ENCODE measurements at regions not wholly inside any gene's neighbourhood (a gene's known extent, or its start where the extent isn't known, plus 50 kb on each side); places are given as distances from the start of the nearest gene placed in this dataset.
A peak's percentile ranks its signal among the peaks of the same experiment; 100 is the strongest.

DNA sequence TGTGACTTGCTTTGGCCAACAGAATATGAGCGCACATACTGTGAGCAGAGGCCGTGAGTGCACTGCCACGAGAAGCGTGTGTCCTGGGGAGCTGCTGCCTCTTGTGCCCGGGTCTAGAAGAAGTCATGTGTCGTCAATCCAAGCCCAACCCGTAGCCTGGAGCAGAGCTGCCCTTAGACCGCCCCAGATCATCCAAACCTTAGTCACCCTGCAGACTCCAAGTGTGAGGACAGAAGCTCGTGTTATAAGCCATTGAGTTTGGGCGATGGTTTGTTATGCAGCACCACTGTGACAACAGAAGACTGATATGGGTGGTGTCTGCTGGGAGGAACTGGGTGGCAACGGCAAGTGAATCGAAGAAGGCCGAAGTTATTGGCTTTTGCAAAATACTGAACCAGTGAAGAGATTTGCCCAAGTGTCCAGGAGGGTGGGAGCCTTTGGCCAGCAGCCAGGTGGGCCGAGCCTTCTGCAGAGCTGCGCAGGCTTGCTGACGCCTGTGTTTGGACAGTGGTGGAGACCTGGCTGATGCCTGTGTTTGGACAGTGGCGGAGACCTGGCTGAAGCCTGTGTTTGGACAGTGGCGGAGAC, 101.3 kb upstream of the SULF2 start (continued):
- TF ChIP-seq ZSCAN30 (CRISPR knock-in tag; IDR thresholded peaks at IDR 0.05) (no peak), CERS6 (CRISPR knock-in tag; IDR thresholded peaks at IDR 0.05) (no peak), ZNF749 (CRISPR knock-in tag; IDR thresholded peaks at IDR 0.05; ENCODE audit: borderline replicate concordance) (no peak; the same call in 1 of the 2 replicates), ARHGAP35 (CRISPR knock-in tag; IDR thresholded peaks at IDR 0.05; ENCODE audit: borderline replicate concordance) (no peak), DR1 (CRISPR knock-in tag; IDR thresholded peaks at IDR 0.05) (no peak), ZNF318 (CRISPR knock-in tag; IDR thresholded peaks at IDR 0.05) (no peak), TEF (CRISPR knock-in tag; IDR thresholded peaks at IDR 0.05) (no peak), ZNF839 (CRISPR knock-in tag; IDR thresholded peaks at IDR 0.05; ENCODE audit: borderline replicate concordance) (0 out of 2 replicates have a peak, but pooled peaks have one; percentile 11), MBNL3 (CRISPR knock-in tag; conservative IDR thresholded peaks at IDR 0.05) (no peak), ZNF781 (CRISPR knock-in tag; IDR thresholded peaks at IDR 0.05; ENCODE audit: borderline replicate concordance, not compliant biosample characterization) (no peak), ZSCAN9 (CRISPR knock-in tag; IDR thresholded peaks at IDR 0.05; ENCODE audit: borderline replicate concordance) (no peak), SMAD3 (CRISPR knock-in tag; IDR thresholded peaks at IDR 0.05) (no peak), ETV6 (CRISPR knock-in tag; conservative IDR thresholded peaks at IDR 0.05) (no peak), ZNF180 (CRISPR knock-in tag; IDR thresholded peaks at IDR 0.05; ENCODE audit: borderline replicate concordance, low read depth) (no peak), HOXA3 (CRISPR knock-in tag; IDR thresholded peaks at IDR 0.05) (no peak), FOXA1 (IDR thresholded peaks at IDR 0.05) (no peak), FOXA1 (CRISPR knock-in tag; IDR thresholded peaks at IDR 0.05) (peak; percentile 59; the same call in 1 of the 2 replicates)
- TF ChIP-seq, protein P1, sequence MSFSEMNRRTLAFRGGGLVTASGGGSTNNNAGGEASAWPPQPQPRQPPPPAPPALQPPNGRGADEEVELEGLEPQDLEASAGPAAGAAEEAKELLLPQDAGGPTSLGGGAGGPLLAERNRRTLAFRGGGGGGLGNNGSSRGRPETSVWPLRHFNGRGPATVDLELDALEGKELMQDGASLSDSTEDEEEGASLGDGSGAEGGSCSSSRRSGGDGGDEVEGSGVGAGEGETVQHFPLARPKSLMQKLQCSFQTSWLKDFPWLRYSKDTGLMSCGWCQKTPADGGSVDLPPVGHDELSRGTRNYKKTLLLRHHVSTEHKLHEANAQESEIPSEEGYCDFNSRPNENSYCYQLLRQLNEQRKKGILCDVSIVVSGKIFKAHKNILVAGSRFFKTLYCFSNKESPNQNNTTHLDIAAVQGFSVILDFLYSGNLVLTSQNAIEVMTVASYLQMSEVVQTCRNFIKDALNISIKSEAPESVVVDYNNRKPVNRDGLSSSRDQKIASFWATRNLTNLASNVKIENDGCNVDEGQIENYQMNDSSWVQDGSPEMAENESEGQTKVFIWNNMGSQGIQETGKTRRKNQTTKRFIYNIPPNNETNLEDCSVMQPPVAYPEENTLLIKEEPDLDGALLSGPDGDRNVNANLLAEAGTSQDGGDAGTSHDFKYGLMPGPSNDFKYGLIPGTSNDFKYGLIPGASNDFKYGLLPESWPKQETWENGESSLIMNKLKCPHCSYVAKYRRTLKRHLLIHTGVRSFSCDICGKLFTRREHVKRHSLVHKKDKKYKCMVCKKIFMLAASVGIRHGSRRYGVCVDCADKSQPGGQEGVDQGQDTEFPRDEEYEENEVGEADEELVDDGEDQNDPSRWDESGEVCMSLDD (CRISPR knock-in tag; IDR thresholded peaks at IDR 0.05; ENCODE audit: borderline replicate concordance) = no peak
